ENCODE measurements at regions not wholly inside any gene's neighbourhood (a gene's known extent, or its start where the extent isn't known, plus 50 kb on each side); places are given as distances from the start of the nearest gene placed in this dataset.

GRCh38 chr9:89980600-89980999 is 375.8 kb downstream of the GADD45G start:
- Histone ChIP-seq H3K4me1 (ENCODE audit: insufficient read depth, low read length) (no peaks in the 10 kb centered on the region), H3K36me3 (ENCODE audit: insufficient read depth, low read length) (no peaks in the 10 kb centered on the region), H3K9me3 (ENCODE audit: control insufficient read depth, insufficient read depth, low read length) (no peaks in the 10 kb centered on the region), H3K9ac (ENCODE audit: low read depth, low read length) (no peak overlapping the region)

- no peak overlapping the region for H3K9ac ChIP-seq (ENCODE audit: low read depth, low read length)
- H3K4me1 ChIP-seq (ENCODE audit: insufficient read depth, low read length) = no peaks in the 10 kb centered on the region
- no peaks in the 10 kb centered on the region for H3K36me3 ChIP-seq (ENCODE audit: insufficient read depth, low read length)
- H3K9me3 ChIP-seq (ENCODE audit: control insufficient read depth, insufficient read depth, low read length) = no peaks in the 10 kb centered on the region
These were observed 377.2 kb downstream of the GADD45G start for GRCh38 chr9:89982016-89982415.

- Histone ChIP-seq H3K9ac (ENCODE audit: low read depth, low read length) (no peak overlapping the region), H3K9me3 (ENCODE audit: control insufficient read depth, insufficient read depth, low read length) (no peaks in the 10 kb centered on the region), H3K4me1 (ENCODE audit: insufficient read depth, low read length) (no peaks in the 10 kb centered on the region), H3K36me3 (ENCODE audit: insufficient read depth, low read length) (no peaks in the 10 kb centered on the region)
These were observed 378.6 kb downstream of the GADD45G start for GRCh38 chr9:89983411-89983810.

GRCh38 chr9:89984214-89984613 is 379.4 kb downstream of the GADD45G start:
- Histone ChIP-seq H3K9ac (ENCODE audit: low read depth, low read length) (no peak overlapping the region), H3K4me1 (ENCODE audit: insufficient read depth, low read length) (no peaks in the 10 kb centered on the region)

GRCh38 chr9:89985068-89985467 is 380.3 kb downstream of the GADD45G start:
- no peaks in the 10 kb centered on the region for H3K36me3 ChIP-seq (ENCODE audit: insufficient read depth, low read length)
- no peaks in the 10 kb centered on the region for H3K4me1 ChIP-seq (ENCODE audit: insufficient read depth, low read length)
- peaks cover 3% of the 10 kb centered on the region; the same call in 1 of the 2 replicates for H3K9me3 ChIP-seq (ENCODE audit: control insufficient read depth, insufficient read depth, low read length)
- no peak overlapping the region for H3K9ac ChIP-seq (ENCODE audit: low read depth, low read length)

More at GRCh38 chr9:89984214-89984613, 379.4 kb downstream of the GADD45G start:
- Histone ChIP-seq H3K9me3 (ENCODE audit: control insufficient read depth, insufficient read depth, low read length) (no peaks in the 10 kb centered on the region), H3K36me3 (ENCODE audit: insufficient read depth, low read length) (no peaks in the 10 kb centered on the region)

- H3K4me1 ChIP-seq (ENCODE audit: insufficient read depth, low read length) = no peaks in the 10 kb centered on the region
- no peaks in the 10 kb centered on the region for H3K36me3 ChIP-seq (ENCODE audit: insufficient read depth, low read length)
- H3K9ac ChIP-seq (ENCODE audit: low read depth, low read length) = no peak overlapping the region
- peaks cover 13% of the 10 kb centered on the region; the same call in 1 of the 2 replicates for H3K9me3 ChIP-seq (ENCODE audit: control insufficient read depth, insufficient read depth, low read length)
These were observed 381.4 kb downstream of the GADD45G start for GRCh38 chr9:89986190-89986589.

GRCh38 chr9:89988458-89988857 is 383.6 kb downstream of the GADD45G start:
- H3K4me1 ChIP-seq (ENCODE audit: insufficient read depth, low read length) = no peaks in the 10 kb centered on the region
- H3K36me3 ChIP-seq (ENCODE audit: insufficient read depth, low read length) = no peaks in the 10 kb centered on the region
- peaks cover 14% of the 10 kb centered on the region; the same call in 1 of the 2 replicates for H3K9me3 ChIP-seq (ENCODE audit: control insufficient read depth, insufficient read depth, low read length)
- H3K9ac ChIP-seq (ENCODE audit: low read depth, low read length) = no peak overlapping the region

GRCh38 chr9:89991204-89991790 is 386.5 kb downstream of the GADD45G start:
- Histone ChIP-seq H3K36me3 (ENCODE audit: insufficient read depth, low read length) (no peaks in the 10 kb centered on the region), H3K9me3 (ENCODE audit: control insufficient read depth, insufficient read depth, low read length) (peaks cover 14% of the 10 kb centered on the region; the same call in 1 of the 2 replicates), H3K9ac (ENCODE audit: low read depth, low read length) (no peak overlapping the region), H3K4me1 (ENCODE audit: insufficient read depth, low read length) (peaks cover 8% of the 10 kb centered on the region)

GRCh38 chr9:89992326-89993198 is 387.8 kb downstream of the GADD45G start:
- H3K9me3 ChIP-seq (ENCODE audit: control insufficient read depth, insufficient read depth, low read length) = peaks cover 14% of the 10 kb centered on the region; the same call in 1 of the 2 replicates
- no peaks in the 10 kb centered on the region for H3K36me3 ChIP-seq (ENCODE audit: insufficient read depth, low read length)
- H3K4me1 ChIP-seq (ENCODE audit: insufficient read depth, low read length) = peaks cover 8% of the 10 kb centered on the region

GRCh38 chr9:89993678-89994630 is 389.1 kb downstream of the GADD45G start:
- Histone ChIP-seq H3K9me3 (ENCODE audit: control insufficient read depth, insufficient read depth, low read length) (peaks cover 14% of the 10 kb centered on the region; the same call in 1 of the 2 replicates), H3K4me1 (ENCODE audit: insufficient read depth, low read length) (peaks cover 8% of the 10 kb centered on the region), H3K36me3 (ENCODE audit: insufficient read depth, low read length) (no peaks in the 10 kb centered on the region), H3K9ac (ENCODE audit: low read depth, low read length) (no peak overlapping the region)

More at GRCh38 chr9:89992326-89993198, 387.8 kb downstream of the GADD45G start:
- H3K9ac ChIP-seq (ENCODE audit: low read depth, low read length) = no peak overlapping the region

GRCh38 chr9:89994988-89995613 is 390.3 kb downstream of the GADD45G start:
- no peak overlapping the region for H3K9ac ChIP-seq (ENCODE audit: low read depth, low read length)
- peaks cover 13% of the 10 kb centered on the region for H3K4me1 ChIP-seq (ENCODE audit: insufficient read depth, low read length)
- H3K36me3 ChIP-seq (ENCODE audit: insufficient read depth, low read length) = no peaks in the 10 kb centered on the region
- H3K9me3 ChIP-seq (ENCODE audit: control insufficient read depth, insufficient read depth, low read length) = peaks cover 11% of the 10 kb centered on the region; the same call in 1 of the 2 replicates

GRCh38 chr9:89996116-89996515 is 391.3 kb downstream of the GADD45G start:
- H3K9ac ChIP-seq (ENCODE audit: low read depth, low read length) = no peak overlapping the region
- 0 out of 2 replicates have a peak, but pooled peaks cover 2% of the 10 kb centered on the region for H3K9me3 ChIP-seq (ENCODE audit: control insufficient read depth, insufficient read depth, low read length)
- H3K4me1 ChIP-seq (ENCODE audit: insufficient read depth, low read length) = peaks cover 16% of the 10 kb centered on the region
- no peaks in the 10 kb centered on the region for H3K36me3 ChIP-seq (ENCODE audit: insufficient read depth, low read length)

GRCh38 chr9:89996773-89997172 is 392.0 kb downstream of the GADD45G start:
- peaks cover 16% of the 10 kb centered on the region for H3K4me1 ChIP-seq (ENCODE audit: insufficient read depth, low read length)
- no peaks in the 10 kb centered on the region for H3K36me3 ChIP-seq (ENCODE audit: insufficient read depth, low read length)
- no peaks in the 10 kb centered on the region for H3K9me3 ChIP-seq (ENCODE audit: control insufficient read depth, insufficient read depth, low read length)
- no peak overlapping the region for H3K9ac ChIP-seq (ENCODE audit: low read depth, low read length)

Measured in ES-I3 (cell line).